Endothelial cell of umbilical vein (primary cell): ENCODE measurements at regions not wholly inside any gene's neighbourhood (a gene's known extent, or its start where the extent isn't known, plus 50 kb on each side); places are given as distances from the start of the nearest gene placed in this dataset.

ENCODE experiments used
- BruUV-seq: library from RNA; stranded (reverse); fragments of 400-500 nt; replicated peaks from 2 replicates; lab custom pipeline; 2021; lab: Mats Ljungman, UMichigan
- CTCF ChIA-PET: fragments of 300-600, 350-600 bp; sonication (Branson Sonifier 250); formaldehyde crosslinking; loops from one replicate; lab custom pipeline; 2021; ENCODE audit warnings: antibody characterized with exemption, inconsistent platforms; lab: Charles Lee
- POLR2A ChIA-PET: fragments of 300-600, 350-600 bp; sonication (Branson Sonifier 250); formaldehyde crosslinking; loops from one replicate; lab custom pipeline; 2021; ENCODE audit warnings: antibody characterized with exemption, inconsistent platforms; lab: Charles Lee
- DNase-seq: peaks from one replicate; pipeline ENCODE4 v3.0.0-alpha.2; 2011; ENCODE audit warnings: low read depth, low spot score
- FAIRE-seq: peaks from 2 replicates; lab custom pipeline; 2011; peaks lifted over from hg19 to GRCh38; lab: Jason Lieb, UNC
- H2AFZ ChIP-seq: 2 replicates; pipeline ENCODE4 v1.6.0; 2012; ENCODE audit warnings: low read depth, low read length, control low read depth, inconsistent platforms
- H3K27ac ChIP-seq: 2 replicates; pipeline ENCODE4 v1.5.1; 2011; ENCODE audit warnings: low read depth, mild to moderate bottlenecking, control low read depth, low read length, moderate library complexity; ENCODE audit not compliant: insufficient read depth
- H3K27me3 ChIP-seq, 2 experiments: 2 replicates each; pipeline versions ENCODE4 v1.6.0 to v1.6.1; 2011; ENCODE audit warnings: low read length in 2 of 2, mixed read lengths in 1 of 2; ENCODE audit not compliant: control insufficient read depth in 2 of 2, insufficient read depth in 2 of 2
- H3K36me3 ChIP-seq, 2 experiments: 2 replicates in 1 of 2; 3 replicates in 1 of 2; pipeline ENCODE4 v1.5.1; 2011; ENCODE audit warnings: low read length in 2 of 2, mild to moderate bottlenecking in 1 of 2, moderate library complexity in 1 of 2; ENCODE audit not compliant: control insufficient read depth in 2 of 2, insufficient read depth in 2 of 2; ENCODE audit errors: extremely low read depth in 1 of 2
- H3K4me1 ChIP-seq: 3 replicates; pipeline ENCODE4 v1.5.1; 2011; ENCODE audit warnings: mild to moderate bottlenecking, low read length; ENCODE audit not compliant: control insufficient read depth, insufficient read depth; ENCODE audit errors: extremely low read depth
- H3K4me2 ChIP-seq: 2 replicates; pipeline ENCODE4 v1.6.1; 2011; ENCODE audit warnings: low read length, control low read depth, mixed read lengths; ENCODE audit not compliant: insufficient read depth
- H3K4me3 ChIP-seq, 3 experiments: fragments of 200-600 bp in 1 of 3; sonication (generic), shearing (Covaris generic) in 1 of 3; replicated peaks in 1 of 3; 2 replicates each; pipeline ENCODE4 v1.5.1; 2011 to 2016; ENCODE audit warnings: control low read depth in 3 of 3, low read length in 3 of 3, mild to moderate bottlenecking in 2 of 3, inconsistent platforms in 1 of 3, low read depth in 1 of 3, moderate library complexity in 1 of 3; ENCODE audit not compliant: insufficient read depth in 1 of 3
- H3K79me2 ChIP-seq: 2 replicates; pipeline ENCODE4 v1.6.0; 2012; ENCODE audit warnings: low read length, inconsistent platforms; ENCODE audit not compliant: control insufficient read depth, insufficient read depth
- H3K9ac ChIP-seq: replicated peaks from 2 replicates; pipeline ENCODE3; 2011; ENCODE audit warnings: low read length, control low read depth; ENCODE audit not compliant: insufficient read depth; ENCODE audit errors: extremely low read depth
- H3K9me1 ChIP-seq: replicated peaks from 3 replicates; pipeline ENCODE4 v1.6.0; 2011; ENCODE audit warnings: mild to moderate bottlenecking, low read length; ENCODE audit not compliant: control insufficient read depth, insufficient read depth; ENCODE audit errors: extremely low read depth
- H3K9me3 ChIP-seq: replicated peaks from 2 replicates; pipeline ENCODE4 v1.5.1; 2012; ENCODE audit warnings: low read length, inconsistent platforms; ENCODE audit not compliant: control insufficient read depth, insufficient read depth
- H4K20me1 ChIP-seq: replicated peaks from 2 replicates; pipeline ENCODE3; 2011; ENCODE audit warnings: mild to moderate bottlenecking, low read length; ENCODE audit not compliant: control insufficient read depth, insufficient read depth; ENCODE audit errors: extremely low read depth
- EZH2 ChIP-seq: IDR thresholded peaks from 2 replicates; pipeline ENCODE4 v1.6.1; 2012; ENCODE audit warnings: borderline replicate concordance, low read depth, mild to moderate bottlenecking, moderate library complexity, low read length, inconsistent platforms; ENCODE audit not compliant: severe bottlenecking
- FOS ChIP-seq: IDR thresholded peaks from 2 replicates; pipeline ENCODE4 v1.6.1; 2011; ENCODE audit warnings: mild to moderate bottlenecking, low read length, moderate library complexity, borderline replicate concordance; ENCODE audit not compliant: insufficient read depth
- GATA2 ChIP-seq: IDR thresholded peaks from 2 replicates; pipeline ENCODE4 v1.7.0; 2011; ENCODE audit warnings: low read depth, mild to moderate bottlenecking, moderate library complexity, mixed read lengths, low read length; ENCODE audit not compliant: insufficient read length, insufficient read depth
- JUN ChIP-seq: IDR thresholded peaks from 2 replicates; pipeline ENCODE4 v1.6.1; 2011; ENCODE audit warnings: borderline replicate concordance, low read depth; ENCODE audit not compliant: insufficient read length, insufficient read depth
- MYC ChIP-seq: IDR thresholded peaks from one replicate; pipeline ENCODE4 v1.6.1; 2011; ENCODE audit warnings: mild to moderate bottlenecking, low read depth, low read length
- POLR2A ChIP-seq: IDR thresholded peaks from 2 replicates; pipeline ENCODE4 v1.6.1; 2012; ENCODE audit warnings: low read depth, mild to moderate bottlenecking, control low read depth, low read length
- POLR2AphosphoS5 ChIP-seq: IDR thresholded peaks from 2 replicates; pipeline ENCODE4 v1.6.1; 2012; ENCODE audit warnings: low read depth, mild to moderate bottlenecking, control low read depth, low read length, moderate library complexity; ENCODE audit not compliant: insufficient read depth
- dilution Hi-C: fragments of 300-500 bp; cut with MboI; formaldehyde crosslinking; loops from one replicate; pipeline ENCODE4 v1.15.0; 2019; ENCODE audit warnings: low sequenced_read_pairs; ENCODE audit not compliant: extremely low pct_ligation_motif_present
- intact Hi-C: fragments of 100-400 bp; cut with micrococcal nuclease; formaldehyde crosslinking; loops from one replicate; pipeline ENCODE4 v1.10.0; 2022
- TF ChIP-seq, protein P1 (sequence below): IDR thresholded peaks from 2 replicates; pipeline ENCODE4 v1.6.1; 2011; ENCODE audit not compliant: insufficient read depth, insufficient read length
- TF ChIP-seq, protein P2 (sequence below), 2 donors: IDR thresholded peaks; 1 replicate in 1 of 2; 2 replicates in 1 of 2; pipeline ENCODE4 v1.5.1; 2011; ENCODE audit warnings: low read length in 2 of 2, mild to moderate bottlenecking in 2 of 2, moderate library complexity in 2 of 2, control low read depth in 1 of 2, inconsistent platforms in 1 of 2, low read depth in 1 of 2; ENCODE audit not compliant: insufficient read depth in 1 of 2; ENCODE audit errors: extremely low read depth in 1 of 2

DNA sequence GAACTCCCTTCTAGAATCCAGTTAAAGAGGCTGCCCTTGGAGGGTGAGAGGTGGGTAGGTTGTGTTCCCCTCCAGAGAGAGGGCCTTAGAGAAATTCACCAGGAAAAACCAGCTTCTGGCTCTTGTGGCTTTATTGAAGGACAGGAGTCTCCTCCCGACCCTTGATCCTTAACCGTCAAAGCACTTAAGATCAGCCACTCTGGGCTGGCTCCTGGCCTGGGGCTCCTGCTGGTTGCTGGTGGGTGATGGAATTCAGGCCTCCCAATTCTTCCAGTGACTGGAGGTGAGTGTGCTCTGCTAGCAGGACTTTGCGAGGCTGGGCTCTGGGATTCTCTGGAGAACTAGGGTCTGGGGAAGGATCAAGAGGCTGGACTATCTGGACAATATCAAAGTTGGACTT is 75.6 kb upstream of the LGSN start:
- FAIRE-seq: no peak
- H3K27ac ChIP-seq: no peak overlapping the region
- dilution Hi-C loops (no loop called here), intact Hi-C loops (no loop called here)
- no TSS peak for BruUV-seq
- H2AFZ ChIP-seq: no peak overlapping the region
- H4K20me1 ChIP-seq: no peaks in the 10 kb centered on the region
- H3K9ac ChIP-seq: no peak overlapping the region
- no peaks in the 10 kb centered on the region for H3K27me3 ChIP-seq
- no peak for TF ChIP-seq GATA2
- TF ChIP-seq, protein P1, sequence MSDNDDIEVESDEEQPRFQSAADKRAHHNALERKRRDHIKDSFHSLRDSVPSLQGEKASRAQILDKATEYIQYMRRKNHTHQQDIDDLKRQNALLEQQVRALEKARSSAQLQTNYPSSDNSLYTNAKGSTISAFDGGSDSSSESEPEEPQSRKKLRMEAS: no peak
- no peak for TF ChIP-seq POLR2A
- TF ChIP-seq EZH2: no peak
- no peak for TF ChIP-seq POLR2AphosphoS5
- TF ChIP-seq JUN: no peak
- TF ChIP-seq, protein P2, sequence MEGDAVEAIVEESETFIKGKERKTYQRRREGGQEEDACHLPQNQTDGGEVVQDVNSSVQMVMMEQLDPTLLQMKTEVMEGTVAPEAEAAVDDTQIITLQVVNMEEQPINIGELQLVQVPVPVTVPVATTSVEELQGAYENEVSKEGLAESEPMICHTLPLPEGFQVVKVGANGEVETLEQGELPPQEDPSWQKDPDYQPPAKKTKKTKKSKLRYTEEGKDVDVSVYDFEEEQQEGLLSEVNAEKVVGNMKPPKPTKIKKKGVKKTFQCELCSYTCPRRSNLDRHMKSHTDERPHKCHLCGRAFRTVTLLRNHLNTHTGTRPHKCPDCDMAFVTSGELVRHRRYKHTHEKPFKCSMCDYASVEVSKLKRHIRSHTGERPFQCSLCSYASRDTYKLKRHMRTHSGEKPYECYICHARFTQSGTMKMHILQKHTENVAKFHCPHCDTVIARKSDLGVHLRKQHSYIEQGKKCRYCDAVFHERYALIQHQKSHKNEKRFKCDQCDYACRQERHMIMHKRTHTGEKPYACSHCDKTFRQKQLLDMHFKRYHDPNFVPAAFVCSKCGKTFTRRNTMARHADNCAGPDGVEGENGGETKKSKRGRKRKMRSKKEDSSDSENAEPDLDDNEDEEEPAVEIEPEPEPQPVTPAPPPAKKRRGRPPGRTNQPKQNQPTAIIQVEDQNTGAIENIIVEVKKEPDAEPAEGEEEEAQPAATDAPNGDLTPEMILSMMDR (IDR thresholded peaks at IDR 0.05; ENCODE audit: extremely low read depth in 1 of 2, insufficient read depth in 1 of 2, low read depth in 1 of 2, low read length in 2 of 2): no peak
- no peak for TF ChIP-seq MYC
- no peak for TF ChIP-seq FOS
- no peaks in the 10 kb centered on the region for H3K4me1 ChIP-seq
- H3K9me1 ChIP-seq: no peaks in the 10 kb centered on the region
- H3K36me3 ChIP-seq: no peaks in the 10 kb centered on the region
- no peaks in the 10 kb centered on the region for H3K9me3 ChIP-seq
- H3K4me2 ChIP-seq: no peak overlapping the region
- H3K79me2 ChIP-seq: no peaks in the 10 kb centered on the region
- H3K4me3 ChIP-seq: no peak overlapping the region
- DNase-seq: no peak
- CTCF ChIA-PET: no interaction called here
- POLR2A ChIA-PET: no interaction called here
